ENCODE measurements at regions not wholly inside any gene's neighbourhood (a gene's known extent, or its start where the extent isn't known, plus 50 kb on each side); places are given as distances from the start of the nearest gene placed in this dataset.
A peak's percentile ranks its signal among the peaks of the same experiment; 100 is the strongest.

DNA sequence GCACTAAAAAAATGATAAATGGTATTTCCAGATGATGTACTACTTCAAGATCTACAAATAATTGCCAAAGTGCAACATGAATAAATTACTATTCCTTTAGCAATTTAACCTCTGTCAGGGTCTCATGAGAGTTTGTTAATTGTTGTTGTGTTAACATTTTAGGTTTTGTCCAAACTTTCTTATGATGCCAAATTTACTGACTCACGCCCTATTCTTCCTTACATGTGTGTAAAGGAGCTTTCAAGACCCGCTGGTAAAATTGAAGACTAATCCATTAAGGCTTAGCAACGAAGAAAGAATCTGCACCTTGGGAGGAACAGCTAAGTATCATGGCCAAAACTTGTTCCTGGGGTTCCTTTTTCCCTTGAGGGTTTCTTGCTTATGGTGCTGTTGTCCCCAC, 252.7 kb upstream of the JADE1 start:
- Histone ChIP-seq H3K4me1 (ENCODE audit: control insufficient read depth, extremely low read depth, insufficient read depth, low read length) (peaks cover 9% of the 10 kb centered on the region), H3K4me2 (ENCODE audit: control insufficient read depth, extremely low read depth, insufficient read depth, low read depth, low read length) (no peak overlapping the region), H3K9me3 (ENCODE audit: control insufficient read depth, low read depth, low read length) (no peaks in the 10 kb centered on the region), H4K20me1 (ENCODE audit: control insufficient read depth, extremely low read depth, insufficient read depth, low read length) (no peaks in the 10 kb centered on the region), H3K9me1 (ENCODE audit: control insufficient read depth, extremely low read depth, insufficient read depth, low read length) (no peaks in the 10 kb centered on the region), H3K27me3 (ENCODE audit: control insufficient read depth, extremely low read depth, insufficient read depth, low read length) (no peaks in the 10 kb centered on the region), H2AFZ (ENCODE audit: control insufficient read depth, low read length) (no peak overlapping the region), H3K27ac (ENCODE audit: control insufficient read depth, insufficient read depth, low read length) (no peak overlapping the region), H3K9ac (ENCODE audit: control insufficient read depth, extremely low read depth, insufficient read depth, low read length) (no peak overlapping the region), H3K4me3 (ENCODE audit: control insufficient read depth in 2 of 3, extremely low read depth in 1 of 3, insufficient read depth in 2 of 3, low read depth in 1 of 3, low read length in 3 of 3) (no peak overlapping the region), H3K79me2 (ENCODE audit: control insufficient read depth, insufficient read depth, low read length) (no peaks in the 10 kb centered on the region), H3K36me3 (ENCODE audit: control insufficient read depth in 2 of 2, extremely low read depth in 1 of 2, insufficient read depth in 2 of 2, low read length in 2 of 2) (no peaks in the 10 kb centered on the region)
- TF ChIP-seq, protein P1, sequence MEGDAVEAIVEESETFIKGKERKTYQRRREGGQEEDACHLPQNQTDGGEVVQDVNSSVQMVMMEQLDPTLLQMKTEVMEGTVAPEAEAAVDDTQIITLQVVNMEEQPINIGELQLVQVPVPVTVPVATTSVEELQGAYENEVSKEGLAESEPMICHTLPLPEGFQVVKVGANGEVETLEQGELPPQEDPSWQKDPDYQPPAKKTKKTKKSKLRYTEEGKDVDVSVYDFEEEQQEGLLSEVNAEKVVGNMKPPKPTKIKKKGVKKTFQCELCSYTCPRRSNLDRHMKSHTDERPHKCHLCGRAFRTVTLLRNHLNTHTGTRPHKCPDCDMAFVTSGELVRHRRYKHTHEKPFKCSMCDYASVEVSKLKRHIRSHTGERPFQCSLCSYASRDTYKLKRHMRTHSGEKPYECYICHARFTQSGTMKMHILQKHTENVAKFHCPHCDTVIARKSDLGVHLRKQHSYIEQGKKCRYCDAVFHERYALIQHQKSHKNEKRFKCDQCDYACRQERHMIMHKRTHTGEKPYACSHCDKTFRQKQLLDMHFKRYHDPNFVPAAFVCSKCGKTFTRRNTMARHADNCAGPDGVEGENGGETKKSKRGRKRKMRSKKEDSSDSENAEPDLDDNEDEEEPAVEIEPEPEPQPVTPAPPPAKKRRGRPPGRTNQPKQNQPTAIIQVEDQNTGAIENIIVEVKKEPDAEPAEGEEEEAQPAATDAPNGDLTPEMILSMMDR (optimal IDR thresholded peaks at IDR 0.05 in 1 of 3, IDR thresholded peaks at IDR 0.05 in 1 of 3, conservative IDR thresholded peaks at IDR 0.05 in 1 of 3; ENCODE audit: extremely low read depth in 1 of 3, insufficient read depth in 2 of 3, low read length in 3 of 3), result no peak
- no peak for TF ChIP-seq EZH2 (IDR thresholded peaks at IDR 0.05; ENCODE audit: low read length)
- FAIRE-seq (no peak), DNase-seq (ENCODE audit: low read depth, low spot score) (no peak)
- dilution Hi-C loops (cut with MboI; ENCODE audit: extremely low pct_ligation_motif_present, low sequenced_read_pairs), result no loop called here

DNA sequence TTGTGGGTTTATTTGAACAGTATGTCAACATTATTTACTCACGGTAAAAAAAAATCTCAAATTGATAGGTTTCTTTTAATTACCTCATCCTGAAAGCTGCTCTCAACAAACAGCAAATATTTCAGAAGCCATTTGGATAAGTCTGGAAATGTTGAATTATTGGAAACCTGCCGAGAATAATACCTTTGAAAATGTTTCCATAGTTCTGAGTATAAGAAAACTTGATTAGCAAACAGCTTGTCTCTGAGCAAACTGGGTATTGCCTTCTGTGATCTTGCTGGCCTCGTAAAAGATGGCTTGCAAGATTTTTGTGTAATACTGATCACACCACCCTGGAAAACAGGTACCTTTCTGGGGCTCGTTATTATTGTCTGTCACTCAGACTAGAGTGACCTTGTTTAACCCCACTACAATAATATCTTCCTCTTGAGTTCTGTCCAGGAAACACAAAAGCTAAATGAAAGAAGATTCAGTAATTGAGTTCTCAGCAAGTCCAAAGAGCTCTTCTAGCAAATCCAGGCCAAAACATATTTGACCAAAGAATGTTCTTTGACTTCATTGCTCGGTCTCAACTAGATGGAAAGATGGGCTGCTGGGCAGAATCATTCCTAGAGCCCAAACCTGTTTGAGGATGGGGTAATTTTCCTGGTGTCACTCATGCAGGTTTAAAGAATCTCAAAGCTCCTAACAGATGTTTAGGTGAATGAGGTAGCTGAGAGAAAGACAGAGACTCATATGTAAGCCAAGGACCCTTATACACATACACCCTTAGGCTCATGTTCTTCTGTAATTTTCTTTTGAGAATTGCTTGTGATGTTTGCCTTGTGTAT, 255.6 kb upstream of the JADE1 start:
- Histone ChIP-seq H3K36me3 (ENCODE audit: control insufficient read depth in 2 of 2, extremely low read depth in 1 of 2, insufficient read depth in 2 of 2, low read length in 2 of 2) (no peaks in the 10 kb centered on the region), H3K4me3 (ENCODE audit: control insufficient read depth in 2 of 3, extremely low read depth in 1 of 3, insufficient read depth in 2 of 3, low read depth in 1 of 3, low read length in 3 of 3) (peak overlapping the region in 1 of 3 experiments; percentile 79), H3K9me1 (ENCODE audit: control insufficient read depth, extremely low read depth, insufficient read depth, low read length) (no peaks in the 10 kb centered on the region), H3K79me2 (ENCODE audit: control insufficient read depth, insufficient read depth, low read length) (no peaks in the 10 kb centered on the region), H3K4me2 (ENCODE audit: control insufficient read depth, extremely low read depth, insufficient read depth, low read depth, low read length) (peak overlapping the region; percentile 88), H3K27me3 (ENCODE audit: control insufficient read depth, extremely low read depth, insufficient read depth, low read length) (no peaks in the 10 kb centered on the region), H3K9me3 (ENCODE audit: control insufficient read depth, low read depth, low read length) (no peaks in the 10 kb centered on the region), H3K4me1 (ENCODE audit: control insufficient read depth, extremely low read depth, insufficient read depth, low read length) (peaks cover 9% of the 10 kb centered on the region), H4K20me1 (ENCODE audit: control insufficient read depth, extremely low read depth, insufficient read depth, low read length) (no peaks in the 10 kb centered on the region), H3K27ac (ENCODE audit: control insufficient read depth, insufficient read depth, low read length) (peak overlapping the region; percentile 72), H2AFZ (ENCODE audit: control insufficient read depth, low read length) (no peak overlapping the region), H3K9ac (ENCODE audit: control insufficient read depth, extremely low read depth, insufficient read depth, low read length) (peak overlapping the region; percentile 80)
- TF ChIP-seq EZH2 (IDR thresholded peaks at IDR 0.05; ENCODE audit: low read length), result no peak
- TF ChIP-seq, protein P1 (optimal IDR thresholded peaks at IDR 0.05 in 1 of 3, IDR thresholded peaks at IDR 0.05 in 1 of 3, conservative IDR thresholded peaks at IDR 0.05 in 1 of 3; ENCODE audit: extremely low read depth in 1 of 3, insufficient read depth in 2 of 3, low read length in 3 of 3), result no peak
- FAIRE-seq, result no peak
- dilution Hi-C loops (cut with MboI; ENCODE audit: extremely low pct_ligation_motif_present, low sequenced_read_pairs), result no loop called here
- no peak for DNase-seq (ENCODE audit: low read depth, low spot score)

Data from keratinocyte (primary cell).